Endothelial cell (in vitro differentiated cells): ENCODE measurements at regions not wholly inside any gene's neighbourhood (a gene's known extent, or its start where the extent isn't known, plus 50 kb on each side); places are given as distances from the start of the nearest gene placed in this dataset.

Experiments
- DNase-seq: peaks from one replicate; pipeline ENCODE4 v3.0.0; 2021; ENCODE audit warnings: low spot score
- H3K27ac Mint-ChIP-seq: one replicate; pipeline ENCODE4 v1.8.0; 2021; ENCODE audit warnings: mixed read lengths, inconsistent platforms; ENCODE audit not compliant: unreplicated experiment
- H3K27me3 Mint-ChIP-seq: one replicate; pipeline ENCODE4 v1.8.0; 2021; ENCODE audit warnings: mild to moderate bottlenecking, moderate library complexity, mixed read lengths, inconsistent platforms; ENCODE audit not compliant: unreplicated experiment
- H3K36me3 Mint-ChIP-seq: one replicate; pipeline ENCODE4 v1.8.0; 2021; ENCODE audit warnings: mild to moderate bottlenecking, low read depth, mixed read lengths, inconsistent platforms; ENCODE audit not compliant: unreplicated experiment
- H3K4me1 Mint-ChIP-seq: one replicate; pipeline ENCODE4 v1.8.0; 2021; ENCODE audit warnings: mild to moderate bottlenecking, mixed read lengths, inconsistent platforms; ENCODE audit not compliant: unreplicated experiment
- H3K4me3 Mint-ChIP-seq: one replicate; pipeline ENCODE4 v1.8.0; 2021; ENCODE audit warnings: mild to moderate bottlenecking, mixed read lengths, inconsistent platforms; ENCODE audit not compliant: unreplicated experiment
- H3K9me3 Mint-ChIP-seq: one replicate; pipeline ENCODE4 v1.8.0; 2021; ENCODE audit warnings: mixed read lengths, inconsistent platforms; ENCODE audit not compliant: unreplicated experiment
- TF ChIP-seq, protein P1 (sequence below): fragments of 200-600 bp; sonication (generic); IDR thresholded peaks from one replicate; pipeline ENCODE4 v1.5.0; 2021; ENCODE audit warnings: antibody characterized with exemption; ENCODE audit not compliant: unreplicated experiment

DNA sequence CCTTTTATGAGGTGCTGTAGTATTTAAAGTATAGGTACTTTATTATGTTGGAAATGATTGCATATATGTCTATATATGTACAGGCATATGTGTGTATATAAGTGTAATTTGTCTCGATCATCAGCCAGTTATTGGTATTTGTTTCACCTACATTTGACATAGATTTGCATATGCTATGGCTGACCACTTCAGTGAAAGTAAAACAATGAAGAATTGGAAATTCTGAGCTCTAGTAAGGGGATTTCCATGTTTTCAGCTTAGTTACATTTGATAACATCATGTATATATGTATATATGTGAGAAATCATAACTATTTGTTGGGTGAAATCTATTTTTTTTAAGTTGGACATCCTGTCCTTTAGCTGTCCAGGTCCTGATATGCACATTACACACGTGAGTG lies 1303.9 kb downstream of the EFNB2 start:
- TF ChIP-seq, protein P1, sequence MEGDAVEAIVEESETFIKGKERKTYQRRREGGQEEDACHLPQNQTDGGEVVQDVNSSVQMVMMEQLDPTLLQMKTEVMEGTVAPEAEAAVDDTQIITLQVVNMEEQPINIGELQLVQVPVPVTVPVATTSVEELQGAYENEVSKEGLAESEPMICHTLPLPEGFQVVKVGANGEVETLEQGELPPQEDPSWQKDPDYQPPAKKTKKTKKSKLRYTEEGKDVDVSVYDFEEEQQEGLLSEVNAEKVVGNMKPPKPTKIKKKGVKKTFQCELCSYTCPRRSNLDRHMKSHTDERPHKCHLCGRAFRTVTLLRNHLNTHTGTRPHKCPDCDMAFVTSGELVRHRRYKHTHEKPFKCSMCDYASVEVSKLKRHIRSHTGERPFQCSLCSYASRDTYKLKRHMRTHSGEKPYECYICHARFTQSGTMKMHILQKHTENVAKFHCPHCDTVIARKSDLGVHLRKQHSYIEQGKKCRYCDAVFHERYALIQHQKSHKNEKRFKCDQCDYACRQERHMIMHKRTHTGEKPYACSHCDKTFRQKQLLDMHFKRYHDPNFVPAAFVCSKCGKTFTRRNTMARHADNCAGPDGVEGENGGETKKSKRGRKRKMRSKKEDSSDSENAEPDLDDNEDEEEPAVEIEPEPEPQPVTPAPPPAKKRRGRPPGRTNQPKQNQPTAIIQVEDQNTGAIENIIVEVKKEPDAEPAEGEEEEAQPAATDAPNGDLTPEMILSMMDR = no peak
- Mint-ChIP-seq H3K4me3 (no peak overlapping the region), H3K27ac (no peak overlapping the region), H3K4me1 (no peaks in the 10 kb centered on the region), H3K27me3 (no peaks in the 10 kb centered on the region), H3K9me3 (no peaks in the 10 kb centered on the region), H3K36me3 (no peaks in the 10 kb centered on the region)
- DNase-seq = no peak

GRCh38 chr13:105220881-105221280 lies 1314.6 kb downstream of the EFNB2 start:
- TF ChIP-seq, protein P1 = no peak
- DNase-seq = no peak
- no peaks in the 10 kb centered on the region for H3K36me3 Mint-ChIP-seq

GRCh38 chr13:105220063-105220462 lies 1315.4 kb downstream of the EFNB2 start:
- no peak for DNase-seq
- TF ChIP-seq, protein P1 = no peak
- no peak overlapping the region for H3K4me3 Mint-ChIP-seq
- H3K27me3 Mint-ChIP-seq = no peaks in the 10 kb centered on the region
- no peak overlapping the region for H3K27ac Mint-ChIP-seq
- H3K9me3 Mint-ChIP-seq = no peaks in the 10 kb centered on the region
- H3K4me1 Mint-ChIP-seq = no peaks in the 10 kb centered on the region
- H3K36me3 Mint-ChIP-seq = no peaks in the 10 kb centered on the region

More at GRCh38 chr13:105220881-105221280, 1314.6 kb downstream of the EFNB2 start:
- Mint-ChIP-seq H3K27ac (no peak overlapping the region), H3K27me3 (no peaks in the 10 kb centered on the region), H3K4me3 (no peak overlapping the region), H3K9me3 (no peaks in the 10 kb centered on the region), H3K4me1 (no peaks in the 10 kb centered on the region)

GRCh38 chr13:105219651-105220050 lies 1315.8 kb downstream of the EFNB2 start:
- no peak overlapping the region for H3K4me3 Mint-ChIP-seq
- H3K27ac Mint-ChIP-seq = no peak overlapping the region
- H3K4me1 Mint-ChIP-seq = no peaks in the 10 kb centered on the region
- H3K27me3 Mint-ChIP-seq = no peaks in the 10 kb centered on the region
- no peak for DNase-seq
- no peaks in the 10 kb centered on the region for H3K9me3 Mint-ChIP-seq
- TF ChIP-seq, protein P1 = no peak
- no peaks in the 10 kb centered on the region for H3K36me3 Mint-ChIP-seq

DNA sequence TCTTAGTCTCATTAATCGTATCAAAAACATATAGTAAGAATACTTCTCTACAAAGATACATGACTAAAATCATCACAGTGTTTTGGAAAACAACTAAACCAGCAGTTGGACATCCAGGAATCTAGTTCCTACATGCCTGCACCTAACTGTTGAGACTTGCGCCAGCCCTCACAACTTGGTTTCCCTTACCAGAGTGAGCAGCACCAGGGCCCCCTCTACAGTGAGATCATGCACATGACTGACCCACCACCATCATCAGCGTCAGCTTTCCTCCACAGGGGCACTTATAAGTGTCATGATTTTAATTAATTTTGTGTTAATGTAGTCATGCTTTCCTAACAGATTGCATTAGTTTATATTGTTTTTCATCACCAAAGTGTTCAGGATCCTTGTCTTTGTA lies 1322.0 kb downstream of the EFNB2 start:
- no peak overlapping the region for H3K27ac Mint-ChIP-seq
- no peak for DNase-seq
- H3K36me3 Mint-ChIP-seq = no peaks in the 10 kb centered on the region
- no peaks in the 10 kb centered on the region for H3K9me3 Mint-ChIP-seq
- H3K27me3 Mint-ChIP-seq = no peaks in the 10 kb centered on the region
- H3K4me3 Mint-ChIP-seq = no peak overlapping the region
- TF ChIP-seq, protein P1 = no peak
- no peaks in the 10 kb centered on the region for H3K4me1 Mint-ChIP-seq
